IMR-90 (cell line): ENCODE measurements at regions not wholly inside any gene's neighbourhood (a gene's known extent, or its start where the extent isn't known, plus 50 kb on each side); places are given as distances from the start of the nearest gene placed in this dataset.

ENCODE experiments used
- ATAC-seq: fragments of 200-7000 bp; cut with Tn5 transposase; 2 replicates; pipeline ENCODE4 v1.9.1; 2020; ENCODE audit warnings: low read depth, mild to moderate bottlenecking, moderate library complexity
- BruUV-seq: library from RNA; stranded (reverse); fragments of 400-500 nt; replicated peaks from 2 replicates; lab custom pipeline; 2021; lab: Mats Ljungman, UMichigan
- CTCF ChIA-PET: fragments of 300-600 bp; formaldehyde crosslinking; extraction: SDS; loops from one replicate; lab custom pipeline; 2021; ENCODE audit warnings: antibody characterized with exemption; lab: Yijun Ruan, JAX
- POLR2A ChIA-PET: fragments of 300-600 bp; sonication (Branson Sonifier 250); formaldehyde crosslinking; loops from one replicate; lab custom pipeline; 2022; ENCODE audit warnings: antibody characterized with exemption; ENCODE audit not compliant: unreplicated experiment; lab: Charles Lee
- DNase-seq: peaks from one replicate; pipeline ENCODE4 v3.0.0; 2013
- H2AFZ ChIP-seq: replicated peaks from 2 replicates; pipeline ENCODE3; 2013; ENCODE audit warnings: low read length, mild to moderate bottlenecking; ENCODE audit not compliant: poor library complexity
- H2AK5ac ChIP-seq: 2 replicates; pipeline ENCODE4 v1.6.1; 2013; ENCODE audit warnings: low read depth, low read length, inconsistent platforms
- H2AK9ac ChIP-seq: replicated peaks from 2 replicates; pipeline ENCODE3; 2013; ENCODE audit warnings: mild to moderate bottlenecking, low read depth, low read length, moderate library complexity; ENCODE audit not compliant: poor library complexity
- H2BK120ac ChIP-seq: 2 replicates; pipeline ENCODE4 v1.6.1; 2013; ENCODE audit warnings: low read depth, low read length, inconsistent platforms
- H2BK15ac ChIP-seq: 3 replicates; pipeline ENCODE4 v1.6.1; 2013; ENCODE audit warnings: low read depth, low read length, inconsistent platforms
- H2BK20ac ChIP-seq: 2 replicates; pipeline ENCODE4 v1.6.1; 2013; ENCODE audit warnings: low read depth, mild to moderate bottlenecking, inconsistent platforms, low read length, moderate library complexity
- H2BK5ac ChIP-seq: 2 replicates; pipeline ENCODE4 v1.6.1; 2013; ENCODE audit warnings: mild to moderate bottlenecking, low read depth, low read length, inconsistent platforms; ENCODE audit not compliant: poor library complexity, severe bottlenecking
- H3K14ac ChIP-seq: replicated peaks from 2 replicates; pipeline ENCODE4 v1.6.1; 2013; ENCODE audit warnings: low read depth, low read length, inconsistent platforms
- H3K18ac ChIP-seq: 2 replicates; pipeline ENCODE4 v1.6.1; 2013; ENCODE audit warnings: low read depth, low read length, control low read depth
- H3K23ac ChIP-seq: 2 replicates; pipeline ENCODE4 v1.6.1; 2013; ENCODE audit warnings: low read depth, low read length, inconsistent platforms
- H3K27ac ChIP-seq: 2 replicates; pipeline ENCODE4 v1.5.1; 2013; ENCODE audit warnings: mild to moderate bottlenecking, control low read depth, low read length; ENCODE audit not compliant: insufficient read depth
- H3K27me3 ChIP-seq: 2 replicates; pipeline ENCODE4 v1.6.1; 2013; ENCODE audit warnings: low read length; ENCODE audit not compliant: control insufficient read depth, insufficient read depth
- H3K36me3 ChIP-seq: 2 replicates; pipeline ENCODE4 v1.6.1; 2013; ENCODE audit warnings: low read length, mixed read lengths; ENCODE audit not compliant: control insufficient read depth, insufficient read depth
- H3K4ac ChIP-seq: 2 replicates; pipeline ENCODE4 v1.6.1; 2013; ENCODE audit warnings: low read depth, low read length, inconsistent platforms
- H3K4me1 ChIP-seq: 2 replicates; pipeline ENCODE4 v1.6.1; 2013; ENCODE audit warnings: low read length, mixed read lengths; ENCODE audit not compliant: control insufficient read depth, insufficient read depth
- H3K4me2 ChIP-seq: 2 replicates; pipeline ENCODE4 v1.6.1; 2013; ENCODE audit warnings: low read depth, mild to moderate bottlenecking, control low read depth, low read length, moderate library complexity
- H3K4me3 ChIP-seq: 2 replicates; pipeline ENCODE4 v1.5.1; 2013; ENCODE audit warnings: low read depth, mild to moderate bottlenecking, control low read depth, low read length, moderate library complexity; ENCODE audit not compliant: insufficient read depth
- H3K56ac ChIP-seq: 2 replicates; pipeline ENCODE4 v1.6.1; 2013; ENCODE audit warnings: low read length, inconsistent platforms; ENCODE audit not compliant: insufficient read depth; ENCODE audit errors: extremely low read depth
- H3K79me1 ChIP-seq, 2 experiments: 2 replicates each; pipeline ENCODE4 v1.6.1; 2013; ENCODE audit warnings: low read length in 2 of 2, inconsistent platforms in 1 of 2, low read depth in 1 of 2
- H3K9ac ChIP-seq: 2 replicates; pipeline ENCODE4 v1.6.1; 2013; ENCODE audit warnings: low read depth, low read length, control low read depth
- H3K9me1 ChIP-seq: 2 replicates; pipeline ENCODE4 v1.6.1; 2013; ENCODE audit warnings: low read length, inconsistent platforms; ENCODE audit not compliant: insufficient read depth
- H3K9me3 ChIP-seq: 2 replicates; pipeline ENCODE4 v1.6.1; 2013; ENCODE audit warnings: low read length; ENCODE audit not compliant: control insufficient read depth, insufficient read depth
- H4K20me1 ChIP-seq: 2 replicates; pipeline ENCODE4 v1.6.1; 2013; ENCODE audit warnings: low read length, inconsistent platforms; ENCODE audit not compliant: insufficient read depth
- H4K5ac ChIP-seq: 2 replicates; pipeline ENCODE4 v1.6.1; 2013; ENCODE audit warnings: mild to moderate bottlenecking, low read depth, low read length, control low read depth
- H4K8ac ChIP-seq, 2 experiments: 2 replicates each; pipeline ENCODE4 v1.6.1; 2013; ENCODE audit warnings: low read depth in 2 of 2, low read length in 2 of 2, control low read depth in 1 of 2, inconsistent platforms in 1 of 2
- H4K91ac ChIP-seq: 2 replicates; pipeline ENCODE4 v1.6.1; 2013; ENCODE audit warnings: low read depth, low read length, inconsistent platforms; ENCODE audit not compliant: insufficient read depth
- BHLHE40 ChIP-seq: fragments of 150-350 bp; IDR thresholded peaks from 2 replicates; pipeline ENCODE4 v1.6.1; 2016; ENCODE audit warnings: mild to moderate bottlenecking, low read depth, low read length
- CEBPB ChIP-seq: IDR thresholded peaks from 2 replicates; pipeline ENCODE4 v1.6.1; 2012; ENCODE audit warnings: low read depth, low read length, improper control_type of control experiment
- CHD1 ChIP-seq: IDR thresholded peaks from 2 replicates; pipeline ENCODE4 v1.6.1; 2012; ENCODE audit warnings: low read depth, low read length, improper control_type of control experiment
- CTCF ChIP-seq: conservative IDR thresholded peaks from 2 replicates; pipeline ENCODE4 v1.5.1; 2012; ENCODE audit warnings: mild to moderate bottlenecking, low read depth, low read length, improper control_type of control experiment
- FOS ChIP-seq: fragments of 150-350 bp; IDR thresholded peaks from 2 replicates; pipeline ENCODE4 v1.6.1; 2016; ENCODE audit warnings: low read depth, low read length
- MAFK ChIP-seq: IDR thresholded peaks from 2 replicates; pipeline ENCODE4 v1.6.1; 2012; ENCODE audit warnings: low read depth, low read length, improper control_type of control experiment
- MAZ ChIP-seq: IDR thresholded peaks from 2 replicates; pipeline ENCODE4 v1.6.1; 2012; ENCODE audit warnings: low read depth, mild to moderate bottlenecking, low read length, improper control_type of control experiment, moderate library complexity, borderline replicate concordance
- NFE2L2 ChIP-seq: fragments of 150-350 bp; IDR thresholded peaks from 2 replicates; pipeline ENCODE4 v1.6.1; 2016; ENCODE audit warnings: low read depth, mild to moderate bottlenecking, low read length
- RCOR1 ChIP-seq: IDR thresholded peaks from 2 replicates; pipeline ENCODE4 v1.6.1; 2012; ENCODE audit warnings: mild to moderate bottlenecking, low read length, improper control_type of control experiment; ENCODE audit not compliant: insufficient replicate concordance
- RFX5 ChIP-seq: IDR thresholded peaks from 2 replicates; pipeline ENCODE4 v1.8.0; 2012; ENCODE audit warnings: low read depth, mild to moderate bottlenecking, low read length, moderate library complexity
- SMC3 ChIP-seq: fragments of 150-350 bp; IDR thresholded peaks from 2 replicates; pipeline ENCODE4 v1.6.1; 2016; ENCODE audit warnings: low read depth, mild to moderate bottlenecking, antibody characterized with exemption, low read length, moderate library complexity
- USF2 ChIP-seq: fragments of 150-350 bp; IDR thresholded peaks from 2 replicates; pipeline ENCODE4 v1.6.1; 2017; ENCODE audit warnings: mild to moderate bottlenecking, antibody characterized with exemption, low read length, low read depth
- WGBS, 2 experiments: methylation state at CpG; one replicate each; pipeline versions ENCODE4 v1.1.5 to v1.1.7; 2013; ENCODE audit warnings: missing lambda C conversion rate in 2 of 2; ENCODE audit not compliant: insufficient read length in 1 of 2; ENCODE audit errors: extremely low coverage in 2 of 2; 5-methylcytosine and 5-hydroxymethylcytosine counted together
- dilution Hi-C: fragments of 300-500 bp; cut with HindIII; formaldehyde crosslinking; loops from one replicate; pipeline ENCODE4 v1.14.3; 2018; ENCODE audit warnings: low sequenced_read_pairs; ENCODE audit not compliant: unreplicated experiment
- in situ Hi-C: fragments of 300-500 bp; cut with MboI; formaldehyde crosslinking; loops from 3 replicates; pipeline ENCODE4 v1.14.3; 2019; ENCODE audit warnings: low sequenced_read_pairs, inconsistent platforms, mixed read lengths
- intact Hi-C: fragments of 100-400 bp; cut with micrococcal nuclease; formaldehyde crosslinking; loops from 2 replicates; pipeline ENCODE4 v1.10.0; 2022

- peak overlapping the region; percentile 93 for H3K27ac ChIP-seq
- peak overlapping the region; percentile 89 for H3K4me2 ChIP-seq
- no peak overlapping the region for H4K8ac ChIP-seq
- H3K56ac ChIP-seq, result no peak overlapping the region
- H3K4me1 ChIP-seq, result no peaks in the 10 kb centered on the region
- H2BK120ac ChIP-seq, result no peak overlapping the region; the same call in 1 of the 2 replicates
- no peaks in the 10 kb centered on the region for H3K9me3 ChIP-seq
- peak overlapping the region; percentile 19 for H3K9ac ChIP-seq
- H4K20me1 ChIP-seq, result peaks cover 33% of the 10 kb centered on the region
- no peak overlapping the region for H2BK5ac ChIP-seq
- POLR2A ChIA-PET, result no interaction called here
- H3K27me3 ChIP-seq, result no peaks in the 10 kb centered on the region
- ATAC-seq (peak; percentile 3; the same call in 1 of the 2 replicates), DNase-seq (peak; percentile 50)
- no peak overlapping the region; the same call in 1 of the 2 replicates for H3K18ac ChIP-seq
- H3K4ac ChIP-seq, result no peak overlapping the region
- no peak overlapping the region for H2BK20ac ChIP-seq
- H2BK15ac ChIP-seq, result no peak overlapping the region
- no peak overlapping the region for H2AK5ac ChIP-seq
- H4K91ac ChIP-seq, result no peak overlapping the region
- H4K5ac ChIP-seq, result no peak overlapping the region
- H3K14ac ChIP-seq, result peak overlapping the region; percentile 3; the same call in 1 of the 2 replicates
- BruUV-seq, result no TSS peak
- intact Hi-C loops, result loop anchor here (2.0 to 10.0 kb wide), 7 partner anchors 121 to 655 kb away; no protein-coding TSS in a partner anchor
- H3K9me1 ChIP-seq, result no peaks in the 10 kb centered on the region
- WGBS, 2 experiments, result no CpG with 5 or more reads among the region's 19 CpGs
- in situ Hi-C loops, result loop anchor here (5.0 kb wide), 2 partner anchors 493 to 653 kb away; no protein-coding TSS in a partner anchor
- H2AFZ ChIP-seq, result peak overlapping the region; percentile 83
- peak overlapping the region; percentile 92 for H3K4me3 ChIP-seq
- no peaks in the 10 kb centered on the region for H3K36me3 ChIP-seq
- peak overlapping the region; percentile 2 for H2AK9ac ChIP-seq
- peak overlapping the region; percentile 26 for H3K23ac ChIP-seq
- CTCF ChIA-PET, result no interaction called here
- no peak for TF ChIP-seq BHLHE40
- no peak for TF ChIP-seq USF2
- TF ChIP-seq MAZ, result no peak
- no peak for TF ChIP-seq NFE2L2
- no peak for TF ChIP-seq CEBPB
- no peak for TF ChIP-seq FOS
- no peak for TF ChIP-seq CTCF
- TF ChIP-seq MAFK, result no peak
- no peak for TF ChIP-seq RFX5
- no peak for TF ChIP-seq CHD1
- no peak for TF ChIP-seq SMC3
- no peak for TF ChIP-seq RCOR1
- peaks cover 4 to 34% of the 10 kb centered on the region in 2 experiments; a peak in 2 of 4 replicates for H3K79me1 ChIP-seq
- dilution Hi-C loops, result no loop called here
Observed at GRCh38 chr13:107865643-107866031, 349.7 kb downstream of the LIG4 start.
